ENCODE measurements at regions not wholly inside any gene's neighbourhood (a gene's known extent, or its start where the extent isn't known, plus 50 kb on each side); places are given as distances from the start of the nearest gene placed in this dataset.

DNA sequence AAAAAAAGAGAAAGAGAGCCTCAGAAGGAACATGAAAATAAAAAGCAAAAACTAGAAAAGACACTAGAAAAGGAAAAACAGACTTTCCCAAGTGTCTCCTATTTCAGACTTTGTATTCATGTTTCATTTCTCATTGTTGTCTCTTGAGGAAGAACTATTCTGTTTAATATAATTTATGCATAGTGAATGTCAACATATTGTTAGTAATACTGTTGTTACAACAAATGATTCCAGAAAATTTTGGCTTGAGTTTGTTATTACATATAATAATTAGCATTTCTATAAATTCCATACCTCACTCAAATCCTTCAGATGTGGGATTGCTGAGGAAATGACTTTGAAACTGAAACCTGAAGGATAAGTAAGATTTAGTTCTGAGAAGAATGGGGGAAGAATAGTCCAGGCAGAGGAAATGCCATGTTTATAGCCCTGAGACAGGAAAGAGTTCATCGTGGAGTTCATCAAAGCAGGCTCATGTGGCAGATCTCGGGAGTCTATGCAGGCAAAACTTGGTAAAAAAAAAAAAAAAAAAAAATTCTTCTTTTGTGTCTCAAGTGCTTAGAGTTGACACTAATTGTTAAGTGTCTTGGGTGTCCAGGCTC lies 53.1 kb upstream of the EIF2S2 start:
- DNase-seq (ENCODE audit: low read depth, low spot score) (no peak), FAIRE-seq (no peak)
- no peaks in the 10 kb centered on the region for H4K20me1 ChIP-seq (ENCODE audit: control insufficient read depth, extremely low read depth, insufficient read depth, low read length)
- H3K9ac ChIP-seq (ENCODE audit: control insufficient read depth, extremely low read depth, insufficient read depth, low read length), result no peak overlapping the region
- no peak overlapping the region for H3K27ac ChIP-seq (ENCODE audit: control insufficient read depth, insufficient read depth, low read length)
- no peaks in the 10 kb centered on the region for H3K9me1 ChIP-seq (ENCODE audit: control insufficient read depth, extremely low read depth, insufficient read depth, low read length)
- H3K4me1 ChIP-seq (ENCODE audit: control insufficient read depth, extremely low read depth, insufficient read depth, low read length), result no peaks in the 10 kb centered on the region
- no peak overlapping the region for H2AFZ ChIP-seq (ENCODE audit: control insufficient read depth, low read length)
- no peaks in the 10 kb centered on the region for H3K79me2 ChIP-seq (ENCODE audit: control insufficient read depth, insufficient read depth, low read length)
- no peak overlapping the region for H3K4me3 ChIP-seq (ENCODE audit: control insufficient read depth in 2 of 3, extremely low read depth in 1 of 3, insufficient read depth in 2 of 3, low read depth in 1 of 3, low read length in 3 of 3)
- TF ChIP-seq EZH2 (IDR thresholded peaks at IDR 0.05; ENCODE audit: low read length), result no peak
- TF ChIP-seq, protein P1, sequence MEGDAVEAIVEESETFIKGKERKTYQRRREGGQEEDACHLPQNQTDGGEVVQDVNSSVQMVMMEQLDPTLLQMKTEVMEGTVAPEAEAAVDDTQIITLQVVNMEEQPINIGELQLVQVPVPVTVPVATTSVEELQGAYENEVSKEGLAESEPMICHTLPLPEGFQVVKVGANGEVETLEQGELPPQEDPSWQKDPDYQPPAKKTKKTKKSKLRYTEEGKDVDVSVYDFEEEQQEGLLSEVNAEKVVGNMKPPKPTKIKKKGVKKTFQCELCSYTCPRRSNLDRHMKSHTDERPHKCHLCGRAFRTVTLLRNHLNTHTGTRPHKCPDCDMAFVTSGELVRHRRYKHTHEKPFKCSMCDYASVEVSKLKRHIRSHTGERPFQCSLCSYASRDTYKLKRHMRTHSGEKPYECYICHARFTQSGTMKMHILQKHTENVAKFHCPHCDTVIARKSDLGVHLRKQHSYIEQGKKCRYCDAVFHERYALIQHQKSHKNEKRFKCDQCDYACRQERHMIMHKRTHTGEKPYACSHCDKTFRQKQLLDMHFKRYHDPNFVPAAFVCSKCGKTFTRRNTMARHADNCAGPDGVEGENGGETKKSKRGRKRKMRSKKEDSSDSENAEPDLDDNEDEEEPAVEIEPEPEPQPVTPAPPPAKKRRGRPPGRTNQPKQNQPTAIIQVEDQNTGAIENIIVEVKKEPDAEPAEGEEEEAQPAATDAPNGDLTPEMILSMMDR (optimal IDR thresholded peaks at IDR 0.05 in 1 of 3, IDR thresholded peaks at IDR 0.05 in 1 of 3, conservative IDR thresholded peaks at IDR 0.05 in 1 of 3; ENCODE audit: extremely low read depth in 1 of 3, insufficient read depth in 2 of 3, low read length in 3 of 3), result no peak
- dilution Hi-C loops (cut with MboI; ENCODE audit: extremely low pct_ligation_motif_present, low sequenced_read_pairs), result no loop called here
- no peaks in the 10 kb centered on the region for H3K9me3 ChIP-seq (ENCODE audit: control insufficient read depth, low read depth, low read length)
- H3K36me3 ChIP-seq (ENCODE audit: control insufficient read depth in 2 of 2, extremely low read depth in 1 of 2, insufficient read depth in 2 of 2, low read length in 2 of 2), result no peaks in the 10 kb centered on the region
- no peak overlapping the region for H3K4me2 ChIP-seq (ENCODE audit: control insufficient read depth, extremely low read depth, insufficient read depth, low read depth, low read length)
- H3K27me3 ChIP-seq (ENCODE audit: control insufficient read depth, extremely low read depth, insufficient read depth, low read length), result no peaks in the 10 kb centered on the region

DNA sequence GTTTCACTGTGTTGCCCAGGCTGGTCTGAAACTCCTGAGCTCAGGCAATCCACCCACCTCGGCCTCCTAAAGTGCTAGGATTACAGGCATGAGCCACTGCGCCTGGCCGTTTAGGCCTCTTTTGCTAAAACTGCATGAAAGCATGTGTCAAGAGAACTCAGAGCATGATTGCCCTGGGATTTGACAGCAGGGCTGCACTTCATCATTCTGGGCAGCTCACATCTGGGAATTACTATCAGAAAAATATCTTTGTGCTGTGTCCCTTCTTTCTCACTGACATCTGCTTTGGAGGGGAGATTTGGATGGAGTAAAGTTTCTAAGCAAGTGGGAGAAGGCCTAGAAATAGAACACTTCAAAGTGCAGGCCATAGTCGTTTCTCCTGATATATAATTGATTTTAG lies 59.6 kb upstream of the EIF2S2 start:
- dilution Hi-C loops (cut with MboI; ENCODE audit: extremely low pct_ligation_motif_present, low sequenced_read_pairs), result no loop called here
- no peak for FAIRE-seq
- TF ChIP-seq, protein P1 (optimal IDR thresholded peaks at IDR 0.05 in 1 of 3, IDR thresholded peaks at IDR 0.05 in 1 of 3, conservative IDR thresholded peaks at IDR 0.05 in 1 of 3; ENCODE audit: extremely low read depth in 1 of 3, insufficient read depth in 2 of 3, low read length in 3 of 3), result no peak
- no peak for TF ChIP-seq EZH2 (IDR thresholded peaks at IDR 0.05; ENCODE audit: low read length)

More for the DNA sequence above, 59.6 kb upstream of the EIF2S2 start:
- no peaks in the 10 kb centered on the region for H3K4me1 ChIP-seq (ENCODE audit: control insufficient read depth, extremely low read depth, insufficient read depth, low read length)
- H3K4me3 ChIP-seq (ENCODE audit: control insufficient read depth in 2 of 3, extremely low read depth in 1 of 3, insufficient read depth in 2 of 3, low read depth in 1 of 3, low read length in 3 of 3), result no peak overlapping the region
- H3K27ac ChIP-seq (ENCODE audit: control insufficient read depth, insufficient read depth, low read length), result no peak overlapping the region
- no peaks in the 10 kb centered on the region for H3K36me3 ChIP-seq (ENCODE audit: control insufficient read depth in 2 of 2, extremely low read depth in 1 of 2, insufficient read depth in 2 of 2, low read length in 2 of 2)
- no peaks in the 10 kb centered on the region for H3K27me3 ChIP-seq (ENCODE audit: control insufficient read depth, extremely low read depth, insufficient read depth, low read length)
- no peak overlapping the region for H3K4me2 ChIP-seq (ENCODE audit: control insufficient read depth, extremely low read depth, insufficient read depth, low read depth, low read length)
- no peaks in the 10 kb centered on the region for H3K9me1 ChIP-seq (ENCODE audit: control insufficient read depth, extremely low read depth, insufficient read depth, low read length)
- no peak overlapping the region for H2AFZ ChIP-seq (ENCODE audit: control insufficient read depth, low read length)
- no peaks in the 10 kb centered on the region for H3K79me2 ChIP-seq (ENCODE audit: control insufficient read depth, insufficient read depth, low read length)
- no peaks in the 10 kb centered on the region for H4K20me1 ChIP-seq (ENCODE audit: control insufficient read depth, extremely low read depth, insufficient read depth, low read length)
- no peak for DNase-seq (ENCODE audit: low read depth, low spot score)
- no peak overlapping the region for H3K9ac ChIP-seq (ENCODE audit: control insufficient read depth, extremely low read depth, insufficient read depth, low read length)
- no peaks in the 10 kb centered on the region for H3K9me3 ChIP-seq (ENCODE audit: control insufficient read depth, low read depth, low read length)
